Glutamatergic neuron (in vitro differentiated cells): ENCODE measurements at regions not wholly inside any gene's neighbourhood (a gene's known extent, or its start where the extent isn't known, plus 50 kb on each side); places are given as distances from the start of the nearest gene placed in this dataset.
A peak's percentile ranks its signal among the peaks of the same experiment; 100 is the strongest.

Experiments used
- DNase-seq: peaks from one replicate; pipeline ENCODE4 v3.0.0; 2022
- H3K27ac Mint-ChIP-seq: one replicate; pipeline ENCODE4 v1.8.0; 2020; ENCODE audit warnings: mild to moderate bottlenecking, mixed read lengths, inconsistent platforms; ENCODE audit not compliant: unreplicated experiment
- H3K27me3 Mint-ChIP-seq: one replicate; pipeline ENCODE4 v1.8.0; 2020; ENCODE audit warnings: mild to moderate bottlenecking, moderate library complexity, mixed read lengths, inconsistent platforms; ENCODE audit not compliant: unreplicated experiment
- H3K36me3 Mint-ChIP-seq: one replicate; pipeline ENCODE4 v1.8.0; 2020; ENCODE audit warnings: mild to moderate bottlenecking, mixed read lengths, inconsistent platforms; ENCODE audit not compliant: unreplicated experiment
- H3K4me1 Mint-ChIP-seq: one replicate; pipeline ENCODE4 v1.8.0; 2020; ENCODE audit warnings: mild to moderate bottlenecking, low read depth, mixed read lengths, inconsistent platforms; ENCODE audit not compliant: unreplicated experiment
- H3K4me3 Mint-ChIP-seq: one replicate; pipeline ENCODE4 v1.8.0; 2020; ENCODE audit warnings: mild to moderate bottlenecking, mixed read lengths, inconsistent platforms; ENCODE audit not compliant: unreplicated experiment
- H3K9me3 Mint-ChIP-seq: one replicate; pipeline ENCODE4 v1.8.0; 2020; ENCODE audit warnings: mild to moderate bottlenecking, moderate library complexity, mixed read lengths, inconsistent platforms; ENCODE audit not compliant: unreplicated experiment
- CTCF ChIP-seq: fragments of 200-600 bp; sonication (generic); IDR thresholded peaks from one replicate; pipeline ENCODE4 v1.5.0; 2021; ENCODE audit not compliant: partially characterized antibody, unreplicated experiment

- no peak for TF ChIP-seq CTCF
- no peak for DNase-seq
- Mint-ChIP-seq H3K27me3 (peaks cover 11% of the 10 kb centered on the region), H3K36me3 (no peaks in the 10 kb centered on the region), H3K9me3 (peaks cover 11% of the 10 kb centered on the region), H3K4me3 (no peak overlapping the region), H3K27ac (no peak overlapping the region), H3K4me1 (peaks cover 16% of the 10 kb centered on the region)
These were observed 49.9 kb upstream of the CAPRIN1 start for GRCh38 chr11:34001557-34002064.

GRCh38 chr11:33999393-33999792, 52.1 kb upstream of the CAPRIN1 start:
- Mint-ChIP-seq H3K36me3 (no peaks in the 10 kb centered on the region), H3K4me1 (peaks cover 16% of the 10 kb centered on the region), H3K9me3 (peaks cover 12% of the 10 kb centered on the region), H3K4me3 (no peak overlapping the region), H3K27me3 (peaks cover 10% of the 10 kb centered on the region), H3K27ac (no peak overlapping the region)
- no peak for DNase-seq
- no peak for TF ChIP-seq CTCF

- DNase-seq, result no peak
- peaks cover 12% of the 10 kb centered on the region for H3K4me1 Mint-ChIP-seq
- no peak for TF ChIP-seq CTCF
- peaks cover 9% of the 10 kb centered on the region for H3K27me3 Mint-ChIP-seq
- no peak overlapping the region for H3K4me3 Mint-ChIP-seq
- peaks cover 10% of the 10 kb centered on the region for H3K9me3 Mint-ChIP-seq
- H3K27ac Mint-ChIP-seq, result no peak overlapping the region
- no peaks in the 10 kb centered on the region for H3K36me3 Mint-ChIP-seq
These were observed 53.8 kb upstream of the CAPRIN1 start for GRCh38 chr11:33997584-33998251.

- H3K4me3 Mint-ChIP-seq, result peak overlapping the region; percentile 22
- peak; percentile 87 for TF ChIP-seq CTCF
- peaks cover 6% of the 10 kb centered on the region for H3K4me1 Mint-ChIP-seq
- DNase-seq, result peak; percentile 72
- H3K36me3 Mint-ChIP-seq, result no peaks in the 10 kb centered on the region
- H3K27me3 Mint-ChIP-seq, result peaks cover 1% of the 10 kb centered on the region
- H3K27ac Mint-ChIP-seq, result no peak overlapping the region
- H3K9me3 Mint-ChIP-seq, result peaks cover 3% of the 10 kb centered on the region
These were observed 54.8 kb upstream of the CAPRIN1 start for GRCh38 chr11:33996498-33997454.
